ENCODE measurements at regions not wholly inside any gene's neighbourhood (a gene's known extent, or its start where the extent isn't known, plus 50 kb on each side); places are given as distances from the start of the nearest gene placed in this dataset.

DNA sequence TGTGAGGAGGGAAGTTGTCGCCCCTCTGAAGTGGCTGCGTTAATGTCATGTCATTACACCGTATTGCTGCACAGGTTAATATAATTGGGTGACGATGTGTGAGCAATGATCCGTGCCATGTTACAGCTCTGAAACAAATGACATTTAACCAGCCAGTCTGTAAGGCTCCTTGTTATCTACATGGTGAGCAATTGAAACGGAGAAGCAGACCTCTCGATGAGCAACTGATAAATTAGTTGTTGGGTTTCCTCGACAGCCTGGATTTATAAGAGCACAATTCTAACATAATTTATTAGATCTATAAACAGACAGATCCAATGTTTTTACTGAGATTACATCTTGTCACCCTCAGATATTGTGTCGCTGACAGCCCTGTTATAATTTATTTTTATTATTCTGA lies 49.9 kb upstream of the MAFB start:
- no peak overlapping the region for H3K4me3 ChIP-seq (ENCODE audit: low read length in 2 of 2)

DNA sequence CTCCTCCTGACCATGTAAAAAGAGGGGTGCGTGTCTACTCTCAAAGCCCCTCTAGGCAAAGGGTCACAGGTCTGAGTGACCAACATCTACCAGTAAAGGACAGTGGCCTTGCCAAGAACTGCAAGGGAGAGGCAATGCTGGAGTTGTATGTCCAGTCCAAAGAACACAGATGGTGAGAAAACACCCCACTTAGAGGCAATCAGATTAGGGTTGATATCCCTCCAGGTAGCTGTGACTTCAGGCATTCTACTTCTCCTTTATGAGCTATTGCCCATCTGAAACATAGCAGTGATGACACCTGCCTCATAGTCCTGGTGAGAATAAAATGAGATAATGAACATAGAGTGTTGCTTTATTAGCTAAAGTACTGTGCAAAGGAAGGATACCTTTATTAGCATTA lies 50.8 kb upstream of the MAFB start:
- no peak overlapping the region for H3K4me3 ChIP-seq (ENCODE audit: low read length in 2 of 2)
- no peak overlapping the region for H2BK12ac ChIP-seq (ENCODE audit: low read length)
- H3K36me3 ChIP-seq (replicated peaks in 1 of 2; ENCODE audit: control insufficient read depth in 2 of 2, insufficient read depth in 2 of 2, low read length in 2 of 2) = no peaks in the 10 kb centered on the region
- no peaks in the 10 kb centered on the region for H3K9me3 ChIP-seq (replicated peaks in 1 of 2; ENCODE audit: control insufficient read depth in 2 of 2, insufficient read depth in 1 of 2, low read depth in 1 of 2, low read length in 2 of 2)
- no peak overlapping the region for H2AK5ac ChIP-seq (ENCODE audit: low read depth, low read length)
- no peak overlapping the region for H3K4me2 ChIP-seq (ENCODE audit: insufficient read depth, low read length, poor library complexity, severe bottlenecking)
- H2BK120ac ChIP-seq (ENCODE audit: low read depth, low read length) = no peak overlapping the region
- no peak overlapping the region for H2BK15ac ChIP-seq (ENCODE audit: low read length)
- no peak overlapping the region for H3K9ac ChIP-seq (ENCODE audit: low read depth, low read length, poor library complexity)
- no CpG with 5 or more reads among the region's 1 CpG for WGBS, 2 donors (ENCODE audit: extremely low coverage in 2 of 2, insufficient read length in 2 of 2, insufficient replicate concordance in 1 of 2)
- no peak overlapping the region for H3K4ac ChIP-seq (ENCODE audit: low read length)
- no peaks in the 10 kb centered on the region for H3K4me1 ChIP-seq (ENCODE audit: control insufficient read depth in 2 of 2, insufficient read depth in 1 of 2, low read depth in 1 of 2, low read length in 2 of 2)
- H3K27me3 ChIP-seq (ENCODE audit: control insufficient read depth in 3 of 3, insufficient read depth in 3 of 3, low read depth in 1 of 3, low read length in 3 of 3) = peaks cover 0 to 10% (median 0%) of the 10 kb centered on the region in 3 experiments
- H3K14ac ChIP-seq (ENCODE audit: low read length) = no peak overlapping the region
- no peak overlapping the region for H3K23ac ChIP-seq (ENCODE audit: low read depth, low read length, poor library complexity)
- H2AFZ ChIP-seq (ENCODE audit: low read length) = no peak overlapping the region
- no peak overlapping the region for H3K27ac ChIP-seq (replicated peaks; ENCODE audit: low read length)
- no peak for DNase-seq (ENCODE audit: low spot score)
- H4K8ac ChIP-seq (ENCODE audit: low read depth, low read length) = no peak overlapping the region
- H4K91ac ChIP-seq (ENCODE audit: low read depth, low read length, poor library complexity) = no peak overlapping the region
- no peak overlapping the region for H2BK5ac ChIP-seq (ENCODE audit: low read length)
- H3K18ac ChIP-seq (ENCODE audit: low read length) = no peak overlapping the region
- no peaks in the 10 kb centered on the region for H3K79me1 ChIP-seq (ENCODE audit: low read depth, low read length)

More for the DNA sequence above, 49.9 kb upstream of the MAFB start:
- H3K9me3 ChIP-seq (replicated peaks in 1 of 2; ENCODE audit: control insufficient read depth in 2 of 2, insufficient read depth in 1 of 2, low read depth in 1 of 2, low read length in 2 of 2) = no peaks in the 10 kb centered on the region
- H3K9ac ChIP-seq (ENCODE audit: low read depth, low read length, poor library complexity) = no peak overlapping the region
- no peak overlapping the region for H3K23ac ChIP-seq (ENCODE audit: low read depth, low read length, poor library complexity)
- no peak for DNase-seq (ENCODE audit: low spot score)
- no peak overlapping the region for H3K14ac ChIP-seq (ENCODE audit: low read length)
- no peak overlapping the region for H3K27ac ChIP-seq (replicated peaks; ENCODE audit: low read length)
- no peak overlapping the region for H2BK5ac ChIP-seq (ENCODE audit: low read length)
- no peak overlapping the region for H4K8ac ChIP-seq (ENCODE audit: low read depth, low read length)
- no peak overlapping the region for H2BK120ac ChIP-seq (ENCODE audit: low read depth, low read length)
- H2AK5ac ChIP-seq (ENCODE audit: low read depth, low read length) = no peak overlapping the region
- H4K91ac ChIP-seq (ENCODE audit: low read depth, low read length, poor library complexity) = no peak overlapping the region
- H2BK12ac ChIP-seq (ENCODE audit: low read length) = no peak overlapping the region
- H3K18ac ChIP-seq (ENCODE audit: low read length) = no peak overlapping the region
- H3K4me1 ChIP-seq (ENCODE audit: control insufficient read depth in 2 of 2, insufficient read depth in 1 of 2, low read depth in 1 of 2, low read length in 2 of 2) = no peaks in the 10 kb centered on the region
- peaks cover 0 to 5% (median 0%) of the 10 kb centered on the region in 3 experiments for H3K27me3 ChIP-seq (ENCODE audit: control insufficient read depth in 3 of 3, insufficient read depth in 3 of 3, low read depth in 1 of 3, low read length in 3 of 3)
- H3K4ac ChIP-seq (ENCODE audit: low read length) = no peak overlapping the region
- no peaks in the 10 kb centered on the region for H3K36me3 ChIP-seq (replicated peaks in 1 of 2; ENCODE audit: control insufficient read depth in 2 of 2, insufficient read depth in 2 of 2, low read length in 2 of 2)
- H2BK15ac ChIP-seq (ENCODE audit: low read length) = no peak overlapping the region
- no CpG with 5 or more reads among the region's 9 CpGs for WGBS, 2 donors (ENCODE audit: extremely low coverage in 2 of 2, insufficient read length in 2 of 2, insufficient replicate concordance in 1 of 2)
- H2AFZ ChIP-seq (ENCODE audit: low read length) = no peak overlapping the region
- no peak overlapping the region for H3K4me2 ChIP-seq (ENCODE audit: insufficient read depth, low read length, poor library complexity, severe bottlenecking)
- no peaks in the 10 kb centered on the region for H3K79me1 ChIP-seq (ENCODE audit: low read depth, low read length)

DNA sequence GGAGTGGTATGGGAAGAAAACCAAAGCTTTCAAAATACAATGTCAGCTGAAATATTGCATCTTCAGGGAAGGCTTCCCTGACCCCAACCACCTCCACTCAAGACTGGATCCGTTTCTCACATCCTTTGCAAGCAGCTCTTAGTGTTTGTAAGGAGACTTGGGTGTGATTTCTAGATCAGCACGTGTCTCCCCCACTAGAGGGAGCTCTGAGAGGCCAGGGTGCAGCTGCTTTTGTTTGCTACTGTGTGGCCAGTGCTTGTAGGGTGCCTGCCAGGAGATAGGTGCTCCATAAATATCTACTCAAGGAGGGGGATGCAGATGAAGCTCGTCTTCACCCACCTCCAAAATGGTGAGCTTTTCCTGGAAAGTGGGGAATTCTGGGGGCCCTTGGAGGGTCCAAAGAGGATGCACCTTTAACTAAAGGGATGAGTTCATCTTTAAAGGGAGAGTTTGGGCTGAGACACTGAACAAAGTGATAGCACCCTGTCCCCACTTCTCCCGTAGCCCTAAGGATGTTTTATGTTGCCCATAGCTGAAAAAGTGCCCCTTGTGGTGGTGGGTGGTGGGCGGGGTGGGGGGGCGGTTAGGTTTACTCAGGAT lies 52.6 kb upstream of the MAFB start:
- DNase-seq (ENCODE audit: low spot score) = peak; percentile 9
- Histone ChIP-seq H3K4ac (ENCODE audit: low read length) (no peak overlapping the region), H4K8ac (ENCODE audit: low read depth, low read length) (no peak overlapping the region), H3K27me3 (ENCODE audit: control insufficient read depth in 3 of 3, insufficient read depth in 3 of 3, low read depth in 1 of 3, low read length in 3 of 3) (peaks cover 0 to 14% (median 0%) of the 10 kb centered on the region in 3 experiments), H2BK15ac (ENCODE audit: low read length) (no peak overlapping the region), H3K36me3 (replicated peaks in 1 of 2; ENCODE audit: control insufficient read depth in 2 of 2, insufficient read depth in 2 of 2, low read length in 2 of 2) (no peaks in the 10 kb centered on the region), H3K18ac (ENCODE audit: low read length) (no peak overlapping the region), H2BK120ac (ENCODE audit: low read depth, low read length) (no peak overlapping the region), H3K4me3 (ENCODE audit: low read length in 2 of 2) (no peak overlapping the region), H2AFZ (ENCODE audit: low read length) (no peak overlapping the region), H2AK5ac (ENCODE audit: low read depth, low read length) (no peak overlapping the region), H3K9me3 (replicated peaks in 1 of 2; ENCODE audit: control insufficient read depth in 2 of 2, insufficient read depth in 1 of 2, low read depth in 1 of 2, low read length in 2 of 2) (no peaks in the 10 kb centered on the region), H2BK5ac (ENCODE audit: low read length) (no peak overlapping the region), H3K4me1 (ENCODE audit: control insufficient read depth in 2 of 2, insufficient read depth in 1 of 2, low read depth in 1 of 2, low read length in 2 of 2) (no peaks in the 10 kb centered on the region), H3K27ac (replicated peaks; ENCODE audit: low read length) (no peak overlapping the region), H3K23ac (ENCODE audit: low read depth, low read length, poor library complexity) (no peak overlapping the region), H3K4me2 (ENCODE audit: insufficient read depth, low read length, poor library complexity, severe bottlenecking) (no peak overlapping the region), H2BK12ac (ENCODE audit: low read length) (no peak overlapping the region), H3K14ac (ENCODE audit: low read length) (no peak overlapping the region), H3K9ac (ENCODE audit: low read depth, low read length, poor library complexity) (no peak overlapping the region), H4K91ac (ENCODE audit: low read depth, low read length, poor library complexity) (no peak overlapping the region), H3K79me1 (ENCODE audit: low read depth, low read length) (no peaks in the 10 kb centered on the region)
- WGBS, 2 donors (ENCODE audit: extremely low coverage in 2 of 2, insufficient read length in 2 of 2, insufficient replicate concordance in 1 of 2) = no CpG with 5 or more reads among the region's 6 CpGs

DNA sequence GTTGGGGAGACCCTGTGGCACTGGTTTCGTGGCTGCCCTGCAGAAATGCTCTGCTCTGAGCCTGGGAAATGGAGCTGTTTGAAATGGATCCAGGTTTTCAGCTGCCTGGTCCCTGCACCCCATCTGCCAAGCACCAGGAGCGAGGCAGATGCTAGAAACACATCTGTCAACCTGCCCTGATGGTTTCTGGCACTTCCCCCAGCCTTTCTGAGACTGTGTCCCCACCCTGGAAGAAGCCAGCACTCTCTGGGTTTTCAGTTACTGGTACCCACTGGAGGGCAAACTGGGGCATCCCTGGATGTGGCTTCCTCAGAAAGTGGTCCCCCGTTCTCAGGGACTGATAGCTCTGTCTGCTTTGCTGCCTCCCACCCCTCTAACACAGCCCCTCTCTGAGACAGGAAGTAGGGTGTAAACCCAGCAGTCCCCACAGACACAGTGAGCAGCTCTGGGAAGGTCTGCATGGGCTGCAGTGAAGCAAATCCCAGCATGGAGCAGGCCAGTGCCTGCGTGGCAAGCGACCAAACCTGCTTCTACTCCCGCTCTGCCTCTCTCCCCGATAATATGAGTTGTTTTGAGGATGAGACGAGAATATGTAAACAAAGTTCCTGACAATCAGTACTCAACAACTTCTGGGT lies 54.2 kb upstream of the MAFB start:
- H3K4me2 ChIP-seq (ENCODE audit: insufficient read depth, low read length, poor library complexity, severe bottlenecking) = no peak overlapping the region
- H2BK5ac ChIP-seq (ENCODE audit: low read length) = no peak overlapping the region
- no peak overlapping the region for H3K18ac ChIP-seq (ENCODE audit: low read length)
- H3K4me3 ChIP-seq (ENCODE audit: low read length in 2 of 2) = no peak overlapping the region
- no peak overlapping the region for H2AFZ ChIP-seq (ENCODE audit: low read length)
- H3K27me3 ChIP-seq (ENCODE audit: control insufficient read depth in 3 of 3, insufficient read depth in 3 of 3, low read depth in 1 of 3, low read length in 3 of 3) = peaks cover 0 to 14% (median 0%) of the 10 kb centered on the region in 3 experiments
- H3K36me3 ChIP-seq (replicated peaks in 1 of 2; ENCODE audit: control insufficient read depth in 2 of 2, insufficient read depth in 2 of 2, low read length in 2 of 2) = no peaks in the 10 kb centered on the region
- no peak overlapping the region for H4K8ac ChIP-seq (ENCODE audit: low read depth, low read length)
- no peak for DNase-seq (ENCODE audit: low spot score)
- H3K9ac ChIP-seq (ENCODE audit: low read depth, low read length, poor library complexity) = no peak overlapping the region
- no peak overlapping the region for H2AK5ac ChIP-seq (ENCODE audit: low read depth, low read length)
- no CpG with 5 or more reads among the region's 8 CpGs for WGBS, 2 donors (ENCODE audit: extremely low coverage in 2 of 2, insufficient read length in 2 of 2, insufficient replicate concordance in 1 of 2)
- no peaks in the 10 kb centered on the region for H3K4me1 ChIP-seq (ENCODE audit: control insufficient read depth in 2 of 2, insufficient read depth in 1 of 2, low read depth in 1 of 2, low read length in 2 of 2)
- no peak overlapping the region for H2BK12ac ChIP-seq (ENCODE audit: low read length)
- no peak overlapping the region for H4K91ac ChIP-seq (ENCODE audit: low read depth, low read length, poor library complexity)
- no peak overlapping the region for H3K27ac ChIP-seq (replicated peaks; ENCODE audit: low read length)
- H2BK120ac ChIP-seq (ENCODE audit: low read depth, low read length) = no peak overlapping the region
- H3K79me1 ChIP-seq (ENCODE audit: low read depth, low read length) = no peaks in the 10 kb centered on the region
- H3K9me3 ChIP-seq (replicated peaks in 1 of 2; ENCODE audit: control insufficient read depth in 2 of 2, insufficient read depth in 1 of 2, low read depth in 1 of 2, low read length in 2 of 2) = no peaks in the 10 kb centered on the region
- no peak overlapping the region for H3K4ac ChIP-seq (ENCODE audit: low read length)
- peak overlapping the region; percentile 34 for H2BK15ac ChIP-seq (ENCODE audit: low read length)
- no peak overlapping the region for H3K23ac ChIP-seq (ENCODE audit: low read depth, low read length, poor library complexity)
- H3K14ac ChIP-seq (ENCODE audit: low read length) = no peak overlapping the region

Data from neuronal stem cell (in vitro differentiated cells).